ENCODE measurements at regions not wholly inside any gene's neighbourhood (a gene's known extent, or its start where the extent isn't known, plus 50 kb on each side); places are given as distances from the start of the nearest gene placed in this dataset.

DNA sequence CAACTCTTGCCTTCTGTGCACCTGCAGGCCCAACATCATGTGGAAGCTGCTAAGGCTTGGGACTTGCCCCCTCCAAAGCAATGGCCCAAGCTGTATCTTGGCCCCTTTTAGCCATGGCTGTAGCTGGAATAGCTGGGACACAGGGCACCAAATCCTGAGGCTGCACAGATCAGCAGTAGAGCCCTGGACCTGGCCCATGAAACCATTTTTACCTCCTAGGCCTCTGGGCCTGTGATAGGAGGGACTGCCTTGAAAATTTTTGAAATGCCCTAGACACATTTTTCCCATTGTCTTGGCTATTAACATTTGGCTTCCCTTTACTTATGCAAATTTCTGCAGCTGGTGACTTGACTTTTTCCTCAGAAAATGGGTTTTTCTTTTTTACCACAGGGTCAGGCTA is 68.7 kb downstream of the ING1 start:
- H3K27ac ChIP-seq (ENCODE audit: insufficient read depth, low read length) = no peak overlapping the region
- no peak overlapping the region for H2BK120ac ChIP-seq (ENCODE audit: low read depth, low read length)
- no peak overlapping the region for H3K4me3 ChIP-seq (ENCODE audit: insufficient read depth, low read depth, low read length)
- no peaks in the 10 kb centered on the region for H3K79me1 ChIP-seq (ENCODE audit: low read depth in 1 of 2, low read length in 2 of 2)
- intact Hi-C loops (cut with micrococcal nuclease) = no loop called here
- TF ChIP-seq MXI1 (IDR thresholded peaks at IDR 0.05; ENCODE audit: borderline replicate concordance, low read depth, low read length) (no peak), SMC3 (IDR thresholded peaks at IDR 0.05; ENCODE audit: low read depth, low read length) (no peak), NFE2L2 (IDR thresholded peaks at IDR 0.05; ENCODE audit: low read depth, low read length) (no peak), BHLHE40 (IDR thresholded peaks at IDR 0.05; ENCODE audit: low read depth, low read length) (no peak), FOS (IDR thresholded peaks at IDR 0.05; ENCODE audit: low read depth, low read length) (no peak), RAD21 (IDR thresholded peaks at IDR 0.05; ENCODE audit: low read length) (no peak), MAZ (IDR thresholded peaks at IDR 0.05; ENCODE audit: borderline replicate concordance, low read depth, low read length) (no peak), POLR2A (IDR thresholded peaks at IDR 0.05; ENCODE audit: low read depth, low read length) (no peak), RFX5 (IDR thresholded peaks at IDR 0.05; ENCODE audit: low read depth, low read length) (no peak), CHD1 (IDR thresholded peaks at IDR 0.05; ENCODE audit: low read depth, low read length) (no peak), CEBPB (IDR thresholded peaks at IDR 0.05; ENCODE audit: low read depth, low read length) (no peak), RCOR1 (IDR thresholded peaks at IDR 0.05; ENCODE audit: insufficient replicate concordance, low read length) (no peak), MAFK (IDR thresholded peaks at IDR 0.05; ENCODE audit: low read depth, low read length) (no peak)
- TF ChIP-seq, protein P1, sequence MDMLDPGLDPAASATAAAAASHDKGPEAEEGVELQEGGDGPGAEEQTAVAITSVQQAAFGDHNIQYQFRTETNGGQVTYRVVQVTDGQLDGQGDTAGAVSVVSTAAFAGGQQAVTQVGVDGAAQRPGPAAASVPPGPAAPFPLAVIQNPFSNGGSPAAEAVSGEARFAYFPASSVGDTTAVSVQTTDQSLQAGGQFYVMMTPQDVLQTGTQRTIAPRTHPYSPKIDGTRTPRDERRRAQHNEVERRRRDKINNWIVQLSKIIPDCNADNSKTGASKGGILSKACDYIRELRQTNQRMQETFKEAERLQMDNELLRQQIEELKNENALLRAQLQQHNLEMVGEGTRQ (IDR thresholded peaks at IDR 0.05; ENCODE audit: low read depth, low read length) = no peak
- TF ChIP-seq, protein P2, sequence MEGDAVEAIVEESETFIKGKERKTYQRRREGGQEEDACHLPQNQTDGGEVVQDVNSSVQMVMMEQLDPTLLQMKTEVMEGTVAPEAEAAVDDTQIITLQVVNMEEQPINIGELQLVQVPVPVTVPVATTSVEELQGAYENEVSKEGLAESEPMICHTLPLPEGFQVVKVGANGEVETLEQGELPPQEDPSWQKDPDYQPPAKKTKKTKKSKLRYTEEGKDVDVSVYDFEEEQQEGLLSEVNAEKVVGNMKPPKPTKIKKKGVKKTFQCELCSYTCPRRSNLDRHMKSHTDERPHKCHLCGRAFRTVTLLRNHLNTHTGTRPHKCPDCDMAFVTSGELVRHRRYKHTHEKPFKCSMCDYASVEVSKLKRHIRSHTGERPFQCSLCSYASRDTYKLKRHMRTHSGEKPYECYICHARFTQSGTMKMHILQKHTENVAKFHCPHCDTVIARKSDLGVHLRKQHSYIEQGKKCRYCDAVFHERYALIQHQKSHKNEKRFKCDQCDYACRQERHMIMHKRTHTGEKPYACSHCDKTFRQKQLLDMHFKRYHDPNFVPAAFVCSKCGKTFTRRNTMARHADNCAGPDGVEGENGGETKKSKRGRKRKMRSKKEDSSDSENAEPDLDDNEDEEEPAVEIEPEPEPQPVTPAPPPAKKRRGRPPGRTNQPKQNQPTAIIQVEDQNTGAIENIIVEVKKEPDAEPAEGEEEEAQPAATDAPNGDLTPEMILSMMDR (conservative IDR thresholded peaks at IDR 0.05; ENCODE audit: low read depth, low read length) = no peak
- H3K4ac ChIP-seq (ENCODE audit: low read depth, low read length) = no peak overlapping the region
- no peak overlapping the region for H3K14ac ChIP-seq (replicated peaks; ENCODE audit: low read depth, low read length)
- H3K9ac ChIP-seq (ENCODE audit: low read depth, low read length) = no peak overlapping the region
- no peak overlapping the region for H3K56ac ChIP-seq (ENCODE audit: extremely low read depth, insufficient read depth, low read length)
- H3K4me2 ChIP-seq (ENCODE audit: low read depth, low read length) = no peak overlapping the region
- H3K27me3 ChIP-seq (ENCODE audit: control insufficient read depth, insufficient read depth, low read length) = peaks cover 21% of the 10 kb centered on the region
- H3K18ac ChIP-seq (ENCODE audit: low read depth, low read length) = no peak overlapping the region
- no peak overlapping the region for H4K5ac ChIP-seq (ENCODE audit: low read depth, low read length)
- no peak for ATAC-seq (ENCODE audit: low read depth)
- ChIA-PET CTCF (no interaction called here), POLR2A (ENCODE audit: unreplicated experiment) (no interaction called here)
- H2BK5ac ChIP-seq (ENCODE audit: low read depth, low read length, poor library complexity, severe bottlenecking) = no peak overlapping the region
- no peak overlapping the region for H2AFZ ChIP-seq (replicated peaks; ENCODE audit: low read length, poor library complexity)
- no peaks in the 10 kb centered on the region for H4K20me1 ChIP-seq (ENCODE audit: insufficient read depth, low read length)
- H3K9me1 ChIP-seq (ENCODE audit: insufficient read depth, low read length) = no peaks in the 10 kb centered on the region
- no peak overlapping the region for H4K91ac ChIP-seq (ENCODE audit: insufficient read depth, low read depth, low read length)
- no peak overlapping the region for H2BK20ac ChIP-seq (ENCODE audit: low read depth, low read length)
- BruUV-seq (replicated peaks) = no TSS peak
- H4K8ac ChIP-seq (ENCODE audit: low read depth in 2 of 2, low read length in 2 of 2) = no peak overlapping the region
- no peak overlapping the region for H2AK9ac ChIP-seq (replicated peaks; ENCODE audit: low read depth, low read length, poor library complexity)
- no peak overlapping the region for H2AK5ac ChIP-seq (ENCODE audit: low read depth, low read length)
- dilution Hi-C loops (cut with HindIII; ENCODE audit: low sequenced_read_pairs, unreplicated experiment) = no loop called here
- no peak for DNase-seq
- no peak overlapping the region for H3K23ac ChIP-seq (ENCODE audit: low read depth, low read length)
- in situ Hi-C loops (cut with MboI; ENCODE audit: low sequenced_read_pairs) = no loop called here
- no peaks in the 10 kb centered on the region; the same call in 1 of the 2 replicates for H3K4me1 ChIP-seq (ENCODE audit: control insufficient read depth, insufficient read depth, low read length)
- H3K9me3 ChIP-seq (ENCODE audit: control insufficient read depth, insufficient read depth, low read length) = peaks cover 6% of the 10 kb centered on the region
- H2BK15ac ChIP-seq (ENCODE audit: low read depth, low read length) = no peak overlapping the region
- no peaks in the 10 kb centered on the region for H3K36me3 ChIP-seq (ENCODE audit: control insufficient read depth, insufficient read depth, low read length)
